Aorta (tissue), 5 donors: ENCODE measurements at regions not wholly inside any gene's neighbourhood (a gene's known extent, or its start where the extent isn't known, plus 50 kb on each side); places are given as distances from the start of the nearest gene placed in this dataset.

Experiments
- ATAC-seq: fragments of 200-7000 bp; cut with Tn5 transposase; one replicate; pipeline ENCODE4 v1.9.1; 2022; ENCODE audit warnings: moderate library complexity; ENCODE audit not compliant: low FRiP score
- DNase-seq, 2 donors: peaks; one replicate each; pipeline ENCODE4 v3.0.0-alpha.2; 2020
- H3K27ac ChIP-seq, 2 donors: one replicate each; pipeline ENCODE4 v1.5.1; 2013; ENCODE audit warnings: low read length in 2 of 2, mild to moderate bottlenecking in 2 of 2, moderate library complexity in 2 of 2, control low read depth in 1 of 2, inconsistent platforms in 1 of 2, low read depth in 1 of 2
- H3K27me3 ChIP-seq, 2 donors: one replicate each; pipeline ENCODE4 v1.6.1; 2013; ENCODE audit warnings: control low read depth in 1 of 2, low read length in 1 of 2, mild to moderate bottlenecking in 1 of 2, moderate library complexity in 1 of 2; ENCODE audit not compliant: insufficient read depth in 2 of 2, control insufficient read depth in 1 of 2
- H3K36me3 ChIP-seq, 2 donors: one replicate each; pipeline ENCODE4 v1.6.1; 2013; ENCODE audit warnings: control low read depth in 1 of 2, low read length in 1 of 2, mild to moderate bottlenecking in 1 of 2; ENCODE audit not compliant: insufficient read depth in 2 of 2, control insufficient read depth in 1 of 2
- H3K4me1 ChIP-seq, 2 donors: one replicate each; pipeline ENCODE4 v1.6.1; 2013; ENCODE audit warnings: low read length in 2 of 2, control low read depth in 1 of 2, mild to moderate bottlenecking in 1 of 2, moderate library complexity in 1 of 2; ENCODE audit not compliant: insufficient read depth in 2 of 2, control insufficient read depth in 1 of 2
- H3K4me3 ChIP-seq, 2 donors: one replicate each; pipeline ENCODE4 v1.5.1; 2013; ENCODE audit warnings: low read length in 2 of 2, control low read depth in 1 of 2, mild to moderate bottlenecking in 1 of 2
- H3K9me3 ChIP-seq: one replicate; pipeline ENCODE4 v1.6.1; 2013; ENCODE audit warnings: mild to moderate bottlenecking, low read length; ENCODE audit not compliant: control insufficient read depth
- WGBS, 2 donors: extraction: QIAGEN DNeasy Blood & Tissue Kit; methylation state at CpG; one replicate each; pipeline ENCODE4 v1.1.7; 2013; 5-methylcytosine and 5-hydroxymethylcytosine counted together
- intact Hi-C, 2 donors: fragments of 100-400 bp; cut with DNase I; formaldehyde crosslinking; loops; one replicate each; pipeline versions ENCODE4 v1.14.2 to v1.15.0; 2022
- donor health status: healthy with polysubstance abuse.
- donor health status: Bipolar disorder and iron deficiency.
- donor health status: DM: no; HTN: no; CAD: no.
- donor health status: DM: no; HTN: no; CAD: no.
- donor health status: DM: yes; HTN: yes; CAD: no.

DNA sequence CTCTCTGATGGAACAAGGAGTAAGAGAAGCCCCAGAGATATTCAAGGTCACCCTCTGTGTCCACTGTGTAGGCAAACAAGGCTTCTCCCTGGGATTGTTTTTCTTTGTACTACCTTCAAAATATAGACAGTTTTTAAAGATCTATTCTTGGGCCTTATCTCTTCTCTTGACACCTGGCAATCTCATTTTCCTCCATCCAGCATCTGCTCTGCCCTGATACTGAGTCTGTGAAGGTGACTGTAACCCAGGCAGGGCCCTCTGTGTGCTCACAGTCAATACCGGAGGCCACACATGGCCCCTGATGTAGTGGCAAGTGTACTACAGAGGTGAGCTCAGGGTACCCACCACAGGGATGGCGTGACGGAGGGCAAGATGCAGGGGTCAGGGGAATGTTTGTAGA lies 221.1 kb downstream of the SNX10 start:
- Histone ChIP-seq H3K27me3 (no peaks in the 10 kb centered on the region), H3K9me3 (no peaks in the 10 kb centered on the region), H3K36me3 (no peaks in the 10 kb centered on the region), H3K4me3 (no peak overlapping the region), H3K27ac (no peak overlapping the region), H3K4me1 (no peaks in the 10 kb centered on the region)
- intact Hi-C loops = no loop called here
- WGBS, 2 donors = 92 to 95% methylated on average over 3 of the region's 3 CpGs
- DNase-seq = no peak
- ATAC-seq = no peak

DNA sequence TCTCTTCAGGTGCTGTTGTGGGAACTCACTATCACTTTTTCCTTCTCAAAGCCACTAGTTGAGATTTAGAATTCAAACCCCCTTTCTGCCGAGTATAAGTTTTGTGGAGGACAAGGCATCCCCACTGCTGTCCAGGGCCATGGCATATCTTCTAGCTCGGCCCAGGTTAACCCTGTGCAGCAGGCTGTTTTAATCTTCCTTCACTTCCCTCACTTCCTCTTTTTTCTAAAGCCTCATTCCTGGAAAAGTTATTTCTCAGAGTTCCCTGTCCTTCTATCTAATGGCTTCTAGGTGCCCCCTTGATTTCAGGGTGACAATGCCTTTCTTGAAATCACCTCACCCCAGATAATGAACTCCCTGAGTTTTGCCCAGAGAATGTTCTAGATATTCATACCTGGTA lies 222.3 kb downstream of the SNX10 start:
- intact Hi-C loops = no loop called here
- ATAC-seq = no peak
- 71 to 74% methylated on average over 2 of the region's 2 CpGs for WGBS, 2 donors

DNA sequence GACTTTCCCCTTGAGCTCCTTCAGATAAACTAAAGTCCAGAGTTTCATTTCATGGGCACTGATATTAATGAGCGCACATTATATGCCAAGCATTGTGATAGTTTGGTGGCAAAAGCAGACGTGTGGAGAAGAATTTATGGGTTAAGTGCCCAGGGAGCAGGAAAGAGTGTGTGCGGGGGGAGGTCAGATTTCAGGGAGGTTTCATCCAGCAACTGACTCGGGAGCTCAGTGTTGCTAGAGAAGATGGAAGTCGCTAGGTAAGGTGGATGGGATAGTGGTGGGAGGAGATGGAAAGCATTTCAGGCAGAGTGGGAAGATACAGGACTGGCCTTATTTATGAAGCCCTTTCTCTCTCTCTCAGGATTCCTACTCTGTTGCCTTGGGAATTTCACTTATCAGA lies 223.0 kb downstream of the SNX10 start:
- Histone ChIP-seq H3K9me3 (no peaks in the 10 kb centered on the region), H3K4me1 (no peaks in the 10 kb centered on the region), H3K36me3 (no peaks in the 10 kb centered on the region), H3K27ac (no peak overlapping the region), H3K27me3 (no peaks in the 10 kb centered on the region), H3K4me3 (no peak overlapping the region)
- no peak for ATAC-seq
- intact Hi-C loops = no loop called here
- no peak for DNase-seq
- WGBS, 2 donors = 50% methylated on average over 5 of the region's 5 CpGs

More for the DNA sequence above, 222.3 kb downstream of the SNX10 start:
- Histone ChIP-seq H3K9me3 (no peaks in the 10 kb centered on the region), H3K4me1 (no peaks in the 10 kb centered on the region), H3K27ac (no peak overlapping the region), H3K4me3 (no peak overlapping the region), H3K27me3 (no peaks in the 10 kb centered on the region), H3K36me3 (no peaks in the 10 kb centered on the region)
- DNase-seq = no peak

DNA sequence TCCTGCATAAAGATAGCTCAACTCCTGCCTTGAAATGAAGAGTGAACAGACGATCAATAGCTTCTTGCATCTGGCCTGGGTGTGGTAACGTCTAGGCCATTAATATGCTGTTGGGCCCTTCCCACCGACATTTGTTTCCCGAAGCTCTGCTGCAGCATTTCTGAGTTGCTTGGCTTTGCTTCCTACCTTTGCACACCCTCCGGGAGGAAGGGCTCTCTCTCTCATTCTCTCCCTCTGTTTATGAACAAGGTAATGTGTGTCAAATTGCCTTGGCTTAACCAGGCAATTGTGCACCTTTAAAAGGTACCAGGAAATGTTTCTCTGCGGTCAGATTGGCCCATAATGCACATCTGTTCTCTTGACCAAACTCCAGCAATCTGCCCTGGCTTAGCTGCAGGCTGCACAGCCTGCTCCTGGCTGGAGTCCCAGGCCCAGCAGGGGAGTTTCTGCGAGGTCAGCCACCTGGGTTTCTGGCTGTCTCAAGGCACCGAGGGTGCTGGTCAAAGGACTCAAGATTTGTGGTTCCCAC lies 223.7 kb downstream of the SNX10 start:
- WGBS, 2 donors = 33 to 45% methylated on average over 8 of the region's 8 CpGs
- H3K36me3 ChIP-seq = no peaks in the 10 kb centered on the region
- H3K4me3 ChIP-seq = no peak overlapping the region
- no peaks in the 10 kb centered on the region for H3K9me3 ChIP-seq
- ATAC-seq = no peak
- no peaks in the 10 kb centered on the region for H3K27me3 ChIP-seq
- DNase-seq = no peak
- intact Hi-C loops = no loop called here
- H3K27ac ChIP-seq = no peak overlapping the region
- no peaks in the 10 kb centered on the region for H3K4me1 ChIP-seq

DNA sequence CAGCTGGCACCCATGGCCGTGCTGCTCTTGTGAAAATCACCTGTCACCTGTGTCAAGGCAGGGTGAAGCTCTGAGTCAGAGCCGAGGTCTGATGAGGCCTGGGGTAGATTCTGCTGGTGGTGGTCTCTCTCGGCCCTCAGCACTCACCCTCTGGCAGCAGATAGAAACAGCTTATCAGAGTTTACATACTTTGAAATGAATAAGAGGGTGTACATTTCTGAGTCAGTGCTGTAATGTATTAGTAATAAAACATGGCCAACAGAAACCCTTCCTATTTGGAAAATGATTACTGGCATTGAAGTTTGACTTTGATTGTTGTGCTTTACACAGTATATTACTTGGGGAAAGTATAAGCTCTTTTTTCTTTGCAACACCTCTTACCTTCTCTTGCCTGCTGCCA lies 228.8 kb downstream of the SNX10 start:
- no peaks in the 10 kb centered on the region for H3K4me1 ChIP-seq
- H3K9me3 ChIP-seq = no peaks in the 10 kb centered on the region
- ATAC-seq (no peak), DNase-seq (no peak)
- H3K36me3 ChIP-seq = no peaks in the 10 kb centered on the region
- 57 to 67% methylated on average over 3 of the region's 3 CpGs for WGBS, 2 donors
- no peaks in the 10 kb centered on the region for H3K27me3 ChIP-seq
- intact Hi-C loops = no loop called here
- no peak overlapping the region for H3K4me3 ChIP-seq
- no peak overlapping the region for H3K27ac ChIP-seq

DNA sequence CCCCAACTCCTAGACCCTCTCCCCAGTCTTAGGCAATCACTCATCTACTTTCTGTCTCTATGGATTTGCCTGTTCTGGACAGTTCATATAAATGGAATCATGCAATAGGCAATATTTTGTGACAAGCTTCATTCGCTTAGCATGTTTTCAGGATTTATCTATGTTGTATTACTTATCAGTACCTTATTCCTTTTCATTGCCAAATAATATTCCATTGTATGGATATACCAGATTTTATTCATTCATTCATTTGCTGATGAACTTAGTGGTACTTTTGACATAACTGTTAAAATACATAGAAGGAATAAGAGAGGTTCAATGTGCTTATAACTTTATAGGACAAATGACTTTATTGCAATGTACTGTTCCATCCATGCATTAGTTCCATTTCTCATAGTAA lies 231.0 kb downstream of the SNX10 start:
- WGBS, 2 donors = 96% methylated on average over 1 of the region's 1 CpG
- DNase-seq = no peak
- Histone ChIP-seq H3K4me1 (no peaks in the 10 kb centered on the region), H3K27me3 (no peaks in the 10 kb centered on the region), H3K9me3 (no peaks in the 10 kb centered on the region), H3K4me3 (no peak overlapping the region), H3K27ac (no peak overlapping the region), H3K36me3 (no peaks in the 10 kb centered on the region)
- ATAC-seq = no peak
- intact Hi-C loops = no loop called here

DNA sequence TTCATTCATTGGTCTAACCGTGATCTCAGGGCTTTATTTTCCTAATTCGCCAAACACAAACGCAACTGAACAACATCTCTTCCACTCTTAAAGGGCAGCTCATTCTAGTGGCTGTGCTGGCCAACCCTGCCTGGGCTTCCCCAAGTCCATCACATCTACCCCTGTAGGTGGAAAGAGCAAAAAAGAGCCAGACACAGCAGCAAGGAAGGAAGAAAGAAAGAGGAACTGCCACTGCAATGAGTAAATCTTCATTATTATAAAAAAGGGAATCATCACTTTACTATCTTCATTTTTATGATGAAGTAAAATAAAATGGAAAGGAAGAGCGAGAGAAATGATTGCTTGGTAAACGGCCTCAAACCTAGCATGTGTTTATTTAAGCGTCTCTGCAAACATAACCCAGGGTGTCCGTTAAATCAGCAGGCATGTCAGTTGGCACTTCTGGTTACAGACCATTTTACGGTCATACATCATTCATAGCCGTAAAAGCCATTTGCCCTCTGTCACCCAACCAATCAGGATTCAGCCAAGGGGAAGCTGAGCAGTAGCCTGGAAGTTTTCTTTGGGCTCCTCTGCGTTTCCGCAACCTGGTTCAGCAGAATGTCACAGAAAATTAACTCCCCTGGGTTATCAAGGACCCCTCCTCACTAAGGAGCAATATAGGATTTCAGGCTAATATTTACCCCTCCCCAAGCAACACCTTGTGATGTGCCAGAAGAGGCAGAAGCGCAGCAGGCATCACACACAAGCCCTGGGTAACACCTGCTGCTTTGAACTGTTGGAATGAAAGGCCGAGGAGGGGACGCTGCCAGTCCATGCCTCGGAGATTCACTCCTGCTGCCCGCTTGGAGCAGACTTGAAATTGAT lies 234.0 kb downstream of the SNX10 start:
- Histone ChIP-seq H3K27ac (no peak overlapping the region), H3K36me3 (no peaks in the 10 kb centered on the region), H3K27me3 (no peaks in the 10 kb centered on the region), H3K4me1 (no peaks in the 10 kb centered on the region), H3K4me3 (no peak overlapping the region), H3K9me3 (no peaks in the 10 kb centered on the region)
- 31 to 42% methylated on average over 16 of the region's 16 CpGs for WGBS, 2 donors
- no peak for DNase-seq
- intact Hi-C loops = no loop called here
- no peak for ATAC-seq

DNA sequence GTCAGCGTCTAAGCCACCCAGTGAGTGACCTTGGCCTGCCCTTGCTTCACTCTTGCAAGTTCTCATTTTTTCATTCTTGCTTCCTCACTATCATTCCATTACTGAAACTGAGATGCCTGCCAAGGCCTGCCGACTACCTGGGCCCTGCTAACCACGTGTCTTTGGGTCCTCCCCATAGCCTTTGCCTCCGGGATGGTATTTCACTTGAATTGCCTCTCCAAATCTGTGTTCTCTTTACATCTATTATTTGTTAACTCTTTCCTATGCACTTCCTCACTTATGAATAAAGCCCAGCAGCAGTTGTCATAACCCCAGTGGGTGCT lies 234.6 kb downstream of the SNX10 start:
- WGBS, 2 donors = 27 to 42% methylated on average over 4 of the region's 4 CpGs
- Histone ChIP-seq H3K27ac (no peak overlapping the region), H3K36me3 (no peaks in the 10 kb centered on the region), H3K9me3 (no peaks in the 10 kb centered on the region), H3K4me3 (no peak overlapping the region), H3K27me3 (no peaks in the 10 kb centered on the region), H3K4me1 (no peaks in the 10 kb centered on the region)
- no peak for ATAC-seq
- DNase-seq = no peak
- intact Hi-C loops = no loop called here

DNA sequence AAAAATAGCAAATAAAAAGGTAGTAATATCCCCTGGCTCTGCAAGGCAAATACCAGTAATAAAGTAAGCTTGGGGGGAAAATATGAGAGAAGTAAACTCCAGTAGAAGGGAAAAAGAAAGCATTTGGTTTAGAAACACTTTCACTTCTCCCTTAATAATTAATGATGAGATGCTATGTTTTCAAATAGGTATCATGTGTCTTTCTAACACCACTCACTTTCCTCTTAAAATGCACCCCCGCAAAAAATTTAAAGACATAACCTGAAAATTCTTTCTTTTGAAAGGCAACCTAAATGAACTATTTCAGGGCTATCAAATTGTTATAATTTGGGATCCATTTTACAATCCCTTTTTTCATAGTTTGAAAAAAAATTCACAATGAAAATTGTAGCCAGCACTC lies 240.3 kb downstream of the SNX10 start:
- H3K4me1 ChIP-seq = no peaks in the 10 kb centered on the region
- WGBS, 2 donors = 70 to 88% methylated on average over 1 of the region's 1 CpG
- no peak for ATAC-seq

More for the DNA sequence above, 240.3 kb downstream of the SNX10 start:
- Histone ChIP-seq H3K27ac (no peak overlapping the region), H3K27me3 (no peaks in the 10 kb centered on the region), H3K9me3 (no peaks in the 10 kb centered on the region), H3K4me3 (no peak overlapping the region), H3K36me3 (no peaks in the 10 kb centered on the region)
- intact Hi-C loops = no loop called here
- DNase-seq = no peak
